Fibroblast of villous mesenchyme (primary cell): ENCODE measurements at regions not wholly inside any gene's neighbourhood (a gene's known extent, or its start where the extent isn't known, plus 50 kb on each side); places are given as distances from the start of the nearest gene placed in this dataset.

Experiments used
- DNase-seq: peaks from one replicate; pipeline ENCODE4 v3.0.0-alpha.2; 2010; ENCODE audit warnings: low read depth
- H3K4me3 ChIP-seq: 2 replicates; pipeline ENCODE4 v1.5.1; 2011; ENCODE audit warnings: low read depth, mild to moderate bottlenecking, low read length
- CTCF ChIP-seq: IDR thresholded peaks from 2 replicates; pipeline ENCODE4 v1.5.1; 2012; ENCODE audit warnings: low read depth, mild to moderate bottlenecking, low read length; ENCODE audit not compliant: insufficient read depth

DNA sequence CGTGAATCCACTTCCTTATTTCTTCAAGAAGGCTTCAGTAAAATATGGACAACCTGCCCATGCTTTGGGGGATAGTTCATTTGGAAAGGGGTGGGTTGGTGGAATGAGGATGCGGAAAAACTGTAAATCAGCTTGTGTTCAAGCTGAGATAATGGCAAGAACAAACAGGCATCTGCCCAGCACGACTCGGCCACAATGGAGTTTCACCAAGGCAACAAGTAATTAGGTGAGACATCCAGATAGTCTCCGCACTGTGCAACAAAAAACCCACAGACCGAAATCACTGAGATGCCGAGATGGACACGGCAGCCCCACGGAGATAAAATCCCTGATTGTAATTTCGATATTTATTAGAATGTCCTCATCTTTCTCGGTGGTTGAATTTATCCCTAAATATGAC lies 455.2 kb downstream of the AJAP1 start:
- DNase-seq: no peak
- TF ChIP-seq CTCF: no peak
- no peak overlapping the region for H3K4me3 ChIP-seq

- H3K4me3 ChIP-seq: no peak overlapping the region
- no peak for DNase-seq
- TF ChIP-seq CTCF: no peak
Observed at GRCh38 chr1:5108740-5109139, 454.3 kb downstream of the AJAP1 start.

DNA sequence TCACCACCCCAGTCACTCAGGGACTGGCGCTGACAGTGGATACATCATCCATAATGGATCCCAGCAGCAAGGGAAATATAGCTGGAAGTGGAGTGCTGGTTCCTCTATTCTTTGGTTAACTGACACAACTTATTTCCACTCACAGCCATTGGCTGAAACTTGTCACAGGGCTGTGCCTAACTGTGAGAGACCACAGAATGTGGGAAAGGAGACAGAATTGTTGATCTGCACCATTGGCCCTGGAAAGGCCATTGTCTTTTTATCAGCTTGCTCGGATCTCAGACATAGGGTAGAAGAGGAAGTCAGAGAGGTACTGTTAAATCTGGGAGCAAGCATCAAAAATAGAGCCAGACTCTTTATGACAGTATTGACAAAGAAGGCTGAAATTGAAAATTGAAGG lies 451.3 kb downstream of the AJAP1 start:
- no peak for DNase-seq
- H3K4me3 ChIP-seq: no peak overlapping the region
- no peak for TF ChIP-seq CTCF

- DNase-seq: no peak
- no peak for TF ChIP-seq CTCF
- H3K4me3 ChIP-seq: no peak overlapping the region
Observed at GRCh38 chr1:5099558-5099957, 445.1 kb downstream of the AJAP1 start.

DNA sequence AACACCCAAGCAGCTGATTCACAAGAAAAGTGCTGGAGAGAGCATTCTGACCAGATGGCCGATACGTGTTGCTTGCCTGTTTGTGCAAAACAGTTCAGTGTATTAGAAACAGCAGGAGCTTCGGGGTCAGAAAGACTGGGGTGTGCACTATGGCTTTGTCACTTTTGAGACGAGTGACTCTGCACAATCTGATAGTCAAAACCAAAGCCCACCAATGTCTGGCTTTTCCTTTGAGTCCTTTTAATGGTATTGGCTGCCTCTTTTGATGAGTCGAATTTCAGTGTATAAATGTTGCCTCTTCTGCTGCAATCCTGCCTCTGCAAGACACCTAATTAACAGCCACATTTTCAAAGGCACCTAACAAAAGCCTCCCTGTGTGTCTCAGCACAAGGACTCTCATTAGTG lies 444.6 kb downstream of the AJAP1 start:
- DNase-seq: no peak
- no peak for TF ChIP-seq CTCF
- H3K4me3 ChIP-seq: no peak overlapping the region

GRCh38 chr1:5093042-5093441 lies 438.6 kb downstream of the AJAP1 start:
- H3K4me3 ChIP-seq: no peak overlapping the region
- DNase-seq: no peak
- no peak for TF ChIP-seq CTCF

GRCh38 chr1:5084676-5085075 lies 430.3 kb downstream of the AJAP1 start:
- H3K4me3 ChIP-seq: no peak overlapping the region
- no peak for TF ChIP-seq CTCF
- DNase-seq: no peak
